ENCODE measurements at regions not wholly inside any gene's neighbourhood (a gene's known extent, or its start where the extent isn't known, plus 50 kb on each side); places are given as distances from the start of the nearest gene placed in this dataset.

GRCh38 chr7:16961641-16962040, 79.9 kb upstream of the AGR3 start:
- TF ChIP-seq, protein P1, sequence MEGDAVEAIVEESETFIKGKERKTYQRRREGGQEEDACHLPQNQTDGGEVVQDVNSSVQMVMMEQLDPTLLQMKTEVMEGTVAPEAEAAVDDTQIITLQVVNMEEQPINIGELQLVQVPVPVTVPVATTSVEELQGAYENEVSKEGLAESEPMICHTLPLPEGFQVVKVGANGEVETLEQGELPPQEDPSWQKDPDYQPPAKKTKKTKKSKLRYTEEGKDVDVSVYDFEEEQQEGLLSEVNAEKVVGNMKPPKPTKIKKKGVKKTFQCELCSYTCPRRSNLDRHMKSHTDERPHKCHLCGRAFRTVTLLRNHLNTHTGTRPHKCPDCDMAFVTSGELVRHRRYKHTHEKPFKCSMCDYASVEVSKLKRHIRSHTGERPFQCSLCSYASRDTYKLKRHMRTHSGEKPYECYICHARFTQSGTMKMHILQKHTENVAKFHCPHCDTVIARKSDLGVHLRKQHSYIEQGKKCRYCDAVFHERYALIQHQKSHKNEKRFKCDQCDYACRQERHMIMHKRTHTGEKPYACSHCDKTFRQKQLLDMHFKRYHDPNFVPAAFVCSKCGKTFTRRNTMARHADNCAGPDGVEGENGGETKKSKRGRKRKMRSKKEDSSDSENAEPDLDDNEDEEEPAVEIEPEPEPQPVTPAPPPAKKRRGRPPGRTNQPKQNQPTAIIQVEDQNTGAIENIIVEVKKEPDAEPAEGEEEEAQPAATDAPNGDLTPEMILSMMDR (IDR thresholded peaks at IDR 0.05 in 8 of 11, conservative IDR thresholded peaks at IDR 0.05 in 3 of 11): no peak
- TF ChIP-seq POLR2A (IDR thresholded peaks at IDR 0.05): no peak

Measured in spleen (tissue), 7 donors.